Loucy (cell line): ENCODE measurements at regions not wholly inside any gene's neighbourhood (a gene's known extent, or its start where the extent isn't known, plus 50 kb on each side); places are given as distances from the start of the nearest gene placed in this dataset.
"Not testable (repeated sequence)": the region's sequence is repeated elsewhere in the genome, so short reads cannot be mapped to it uniquely, and the experiment has no call there.

Source experiments
- H2AFZ ChIP-seq: fragments of 200-600 bp; sonication (generic); 2 replicates; pipeline ENCODE4 v1.6.0; 2016; ENCODE audit warnings: antibody characterized with exemption, mild to moderate bottlenecking, low read length, moderate library complexity
- H3F3A ChIP-seq: fragments of 200-600 bp; 2 replicates; pipeline ENCODE4 v1.6.0; 2016; ENCODE audit warnings: antibody characterized with exemption, low read depth, mild to moderate bottlenecking
- H3K27me3 ChIP-seq: fragments of 200-600 bp; sonication (generic); 2 replicates; pipeline ENCODE4 v1.6.1; 2014; ENCODE audit warnings: low read length, mild to moderate bottlenecking; ENCODE audit not compliant: insufficient read depth, poor library complexity, severe bottlenecking
- H3K36me3 ChIP-seq: fragments of 200-600 bp; sonication (generic); 2 replicates; pipeline ENCODE4 v1.6.1; 2016; ENCODE audit warnings: low read length; ENCODE audit not compliant: insufficient read depth
- H3K4me1 ChIP-seq: fragments of 200-600 bp; sonication (generic); 2 replicates; pipeline ENCODE4 v1.5.1; 2014; ENCODE audit warnings: low read length, mild to moderate bottlenecking; ENCODE audit not compliant: insufficient read depth, poor library complexity, severe bottlenecking
- H3K4me2 ChIP-seq: fragments of 200-600 bp; sonication (generic); 2 replicates; pipeline ENCODE4 v1.6.0; 2014; ENCODE audit warnings: antibody characterized with exemption, low read length, low read depth, mild to moderate bottlenecking; ENCODE audit not compliant: poor library complexity, severe bottlenecking
- H3K4me3 ChIP-seq: fragments of 200-600 bp; sonication (generic); 2 replicates; pipeline ENCODE4 v1.5.1; 2014; ENCODE audit warnings: low read length, mild to moderate bottlenecking, mixed read lengths; ENCODE audit not compliant: poor library complexity, severe bottlenecking
- H3K79me2 ChIP-seq: fragments of 200-600 bp; sonication (generic); 2 replicates; pipeline ENCODE4 v1.6.1; 2014; ENCODE audit warnings: low read length; ENCODE audit not compliant: insufficient read depth
- H3K9ac ChIP-seq: fragments of 200-600 bp; sonication (generic); 2 replicates; pipeline ENCODE4 v1.6.0; 2014; ENCODE audit warnings: mild to moderate bottlenecking, low read depth, low read length, moderate library complexity; ENCODE audit not compliant: poor library complexity, severe bottlenecking
- H3K9me2 ChIP-seq: fragments of 200-600 bp; sonication (generic); replicated peaks from 2 replicates; pipeline ENCODE4 v1.6.1; 2016; ENCODE audit warnings: low read depth, low read length, mixed read lengths
- H3K9me3 ChIP-seq: fragments of 200-600 bp; sonication (generic); 2 replicates; pipeline ENCODE4 v1.6.1; 2014; ENCODE audit warnings: mild to moderate bottlenecking, antibody characterized with exemption, low read length, low read depth; ENCODE audit not compliant: insufficient read depth
- H4K20me1 ChIP-seq: fragments of 200-600 bp; sonication (generic); 2 replicates; pipeline ENCODE4 v1.6.0; 2014; ENCODE audit warnings: antibody characterized with exemption, low read length, mild to moderate bottlenecking; ENCODE audit not compliant: insufficient read depth, poor library complexity, severe bottlenecking
- CTCF ChIP-seq: fragments of 200-600 bp; sonication (generic); conservative IDR thresholded peaks from 2 replicates; pipeline ENCODE4 v1.5.1; 2014; ENCODE audit warnings: mild to moderate bottlenecking, antibody characterized with exemption, low read length
- EZH2phosphoT487 ChIP-seq: fragments of 200-600 bp; IDR thresholded peaks from 2 replicates; pipeline ENCODE4 v1.6.1; 2018; ENCODE audit warnings: antibody characterized with exemption, mild to moderate bottlenecking, moderate library complexity, borderline replicate concordance

GRCh38 chr14:34157651-34158050, 206.8 kb upstream of the EGLN3 start:
- no peak for TF ChIP-seq CTCF
- no peak for TF ChIP-seq EZH2phosphoT487
- Histone ChIP-seq H3F3A (no peaks in the 10 kb centered on the region), H3K4me3 (no peak overlapping the region), H3K4me2 (no peak overlapping the region), H3K27me3 (no peaks in the 10 kb centered on the region), H2AFZ (no peak overlapping the region), H3K9ac (no peak overlapping the region), H3K9me3 (no peaks in the 10 kb centered on the region), H4K20me1 (no peaks in the 10 kb centered on the region), H3K4me1 (no peaks in the 10 kb centered on the region), H3K79me2 (no peaks in the 10 kb centered on the region), H3K36me3 (no peaks in the 10 kb centered on the region), H3K9me2 (no peaks in the 10 kb centered on the region)

DNA sequence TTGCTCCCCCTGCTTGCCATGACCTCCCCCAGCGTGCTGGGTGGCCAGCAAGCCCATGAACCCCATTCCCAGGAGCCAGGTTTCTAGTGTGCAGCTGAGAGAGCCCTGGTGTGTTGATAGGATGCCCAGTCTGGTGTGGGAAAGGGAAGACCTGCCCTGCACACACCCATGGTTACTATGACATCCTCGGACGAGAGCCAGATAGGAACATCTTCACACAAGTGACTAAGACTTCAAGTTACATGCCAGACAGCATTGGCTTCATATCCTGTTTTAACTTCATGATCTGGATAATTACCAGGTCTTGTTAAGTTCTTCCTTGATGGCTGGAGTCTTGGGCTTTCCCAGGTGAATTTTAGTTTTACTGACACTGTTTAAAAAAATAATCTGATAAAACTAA, 196.6 kb upstream of the EGLN3 start:
- H2AFZ ChIP-seq = no peak overlapping the region
- no peaks in the 10 kb centered on the region for H3K4me1 ChIP-seq
- no peak overlapping the region for H3K4me3 ChIP-seq
- no peaks in the 10 kb centered on the region for H3K9me2 ChIP-seq
- no peaks in the 10 kb centered on the region for H3K36me3 ChIP-seq
- H3K79me2 ChIP-seq = no peaks in the 10 kb centered on the region
- TF ChIP-seq CTCF (no peak), EZH2phosphoT487 (no peak)
- no peaks in the 10 kb centered on the region for H3F3A ChIP-seq
- no peak overlapping the region for H3K4me2 ChIP-seq
- H3K9me3 ChIP-seq = no peaks in the 10 kb centered on the region
- no peaks in the 10 kb centered on the region for H4K20me1 ChIP-seq
- no peaks in the 10 kb centered on the region for H3K27me3 ChIP-seq
- H3K9ac ChIP-seq = no peak overlapping the region

GRCh38 chr14:34140127-34140526, 189.3 kb upstream of the EGLN3 start:
- not testable (repeated sequence) for H3K9me2 ChIP-seq, H3K36me3 ChIP-seq, H3K4me2 ChIP-seq, H3F3A ChIP-seq, H3K9me3 ChIP-seq, H3K27me3 ChIP-seq, H3K79me2 ChIP-seq, H3K4me3 ChIP-seq, H3K9ac ChIP-seq, H2AFZ ChIP-seq, H4K20me1 ChIP-seq, H3K4me1 ChIP-seq

- H3K36me3 ChIP-seq, H2AFZ ChIP-seq: not testable (repeated sequence)
Measured at GRCh38 chr14:34139160-34140121, 188.6 kb upstream of the EGLN3 start.

More at GRCh38 chr14:34139160-34140121, 188.6 kb upstream of the EGLN3 start:
- H3K4me1 ChIP-seq, H3K27me3 ChIP-seq, H3F3A ChIP-seq, H3K79me2 ChIP-seq, H3K9ac ChIP-seq, H3K4me2 ChIP-seq, H3K9me2 ChIP-seq, H3K4me3 ChIP-seq, H3K9me3 ChIP-seq, H4K20me1 ChIP-seq: not testable (repeated sequence)
